AG04450 (cell line): ENCODE measurements at regions not wholly inside any gene's neighbourhood (a gene's known extent, or its start where the extent isn't known, plus 50 kb on each side); places are given as distances from the start of the nearest gene placed in this dataset. TPM values are rescaled to one million over a fixed set of nuclear protein-coding genes. Genes with fewer than 3 reads are reported as not detected.

Experiments
- CTCF ChIA-PET: fragments of 300-600, 350-600 bp; formaldehyde crosslinking; extraction: SDS; loops from one replicate; lab custom pipeline; 2022; ENCODE audit warnings: antibody characterized with exemption, inconsistent platforms; lab: Charles Lee
- POLR2A ChIA-PET: fragments of 350-600 bp; formaldehyde crosslinking; extraction: SDS; loops from one replicate; lab custom pipeline; 2021; ENCODE audit warnings: antibody characterized with exemption, inconsistent platforms; lab: Yijun Ruan, JAX
- DNase-seq: peaks from one replicate; pipeline ENCODE4 v3.0.0-alpha.2; 2011; ENCODE audit warnings: low read depth, low spot score
- H3K27ac ChIP-seq: one replicate; pipeline ENCODE4 v1.5.1; 2012; ENCODE audit warnings: low read depth, low read length, control low read depth
- H3K27me3 ChIP-seq: one replicate; pipeline ENCODE4 v1.6.0; 2012; ENCODE audit warnings: low read length; ENCODE audit not compliant: control insufficient read depth, insufficient read depth
- H3K4me3 ChIP-seq: 2 replicates; pipeline ENCODE4 v1.5.1; 2011; ENCODE audit warnings: mild to moderate bottlenecking, low read depth, low read length, control low read depth
- H3K9me3 ChIP-seq: 2 replicates; pipeline ENCODE4 v1.5.1; 2012; ENCODE audit warnings: low read length; ENCODE audit not compliant: control insufficient read depth, insufficient read depth
- small RNA-seq: library from RNA; depleted of rRNA; stranded (forward); fragments of <200 nt; gene quantifications from one replicate; pipeline ENCODE3, GENCODE V24; 2012; ENCODE audit warnings: low read depth; ENCODE audit not compliant: insufficient read length
- TF ChIP-seq, protein P1 (sequence below): IDR thresholded peaks from 2 replicates; pipeline ENCODE4 v1.5.1; 2011; ENCODE audit warnings: low read depth, low read length, control low read depth, inconsistent platforms

DNA sequence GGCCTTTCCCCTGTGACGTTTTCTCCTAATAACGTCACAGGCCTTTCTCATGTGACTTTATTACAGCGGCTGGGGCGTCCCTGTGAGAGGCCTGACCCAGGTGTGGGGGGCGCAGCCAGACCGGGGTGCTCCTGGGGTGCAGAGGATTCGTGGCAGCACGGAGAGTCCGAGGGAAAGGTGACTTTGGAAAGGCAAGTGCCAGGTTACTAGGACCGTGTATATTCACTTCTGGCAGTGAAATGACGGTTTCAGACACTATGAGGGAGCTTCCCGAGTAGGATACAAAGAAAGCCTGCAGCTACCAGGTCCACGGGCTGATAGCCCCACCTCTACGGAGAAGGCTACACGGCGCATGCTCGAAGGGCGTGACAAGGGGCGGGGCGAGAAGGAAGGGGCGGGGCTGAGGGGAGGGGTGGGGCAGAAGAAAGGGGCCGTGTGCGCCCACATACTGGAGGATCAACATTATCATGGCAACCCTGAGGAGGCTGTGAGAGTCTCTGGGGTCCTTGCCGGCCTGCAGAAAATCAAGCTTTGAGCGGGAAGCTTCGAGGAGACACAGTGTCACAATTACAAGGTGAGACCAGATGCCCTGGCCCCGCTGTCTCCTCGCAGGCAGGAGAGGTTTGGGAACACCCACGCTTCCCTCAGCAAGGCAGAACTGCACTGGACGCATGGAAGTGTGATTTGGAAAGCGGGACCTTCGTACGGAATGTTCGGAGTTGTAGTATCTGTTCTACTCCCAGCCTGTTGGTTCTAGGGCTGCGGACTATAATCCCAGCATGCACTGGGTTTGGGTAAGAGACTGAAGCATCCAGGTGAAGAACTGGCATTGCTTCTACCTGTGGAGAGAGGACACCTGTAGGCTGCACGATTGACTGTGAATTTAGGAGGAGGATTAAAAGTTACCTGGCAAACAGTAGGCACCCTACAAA lies 54.4 kb upstream of the ZNF337 start:
- DNase-seq, result no peak
- no peaks in the 10 kb centered on the region for H3K9me3 ChIP-seq
- H3K27me3 ChIP-seq, result no peaks in the 10 kb centered on the region
- TF ChIP-seq, protein P1, sequence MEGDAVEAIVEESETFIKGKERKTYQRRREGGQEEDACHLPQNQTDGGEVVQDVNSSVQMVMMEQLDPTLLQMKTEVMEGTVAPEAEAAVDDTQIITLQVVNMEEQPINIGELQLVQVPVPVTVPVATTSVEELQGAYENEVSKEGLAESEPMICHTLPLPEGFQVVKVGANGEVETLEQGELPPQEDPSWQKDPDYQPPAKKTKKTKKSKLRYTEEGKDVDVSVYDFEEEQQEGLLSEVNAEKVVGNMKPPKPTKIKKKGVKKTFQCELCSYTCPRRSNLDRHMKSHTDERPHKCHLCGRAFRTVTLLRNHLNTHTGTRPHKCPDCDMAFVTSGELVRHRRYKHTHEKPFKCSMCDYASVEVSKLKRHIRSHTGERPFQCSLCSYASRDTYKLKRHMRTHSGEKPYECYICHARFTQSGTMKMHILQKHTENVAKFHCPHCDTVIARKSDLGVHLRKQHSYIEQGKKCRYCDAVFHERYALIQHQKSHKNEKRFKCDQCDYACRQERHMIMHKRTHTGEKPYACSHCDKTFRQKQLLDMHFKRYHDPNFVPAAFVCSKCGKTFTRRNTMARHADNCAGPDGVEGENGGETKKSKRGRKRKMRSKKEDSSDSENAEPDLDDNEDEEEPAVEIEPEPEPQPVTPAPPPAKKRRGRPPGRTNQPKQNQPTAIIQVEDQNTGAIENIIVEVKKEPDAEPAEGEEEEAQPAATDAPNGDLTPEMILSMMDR, result no peak
- no peak overlapping the region for H3K27ac ChIP-seq
- H3K4me3 ChIP-seq, result peak overlapping the region; percentile 56
- CTCF ChIA-PET, result no interaction called here
- POLR2A ChIA-PET, result no interaction called here

DNA sequence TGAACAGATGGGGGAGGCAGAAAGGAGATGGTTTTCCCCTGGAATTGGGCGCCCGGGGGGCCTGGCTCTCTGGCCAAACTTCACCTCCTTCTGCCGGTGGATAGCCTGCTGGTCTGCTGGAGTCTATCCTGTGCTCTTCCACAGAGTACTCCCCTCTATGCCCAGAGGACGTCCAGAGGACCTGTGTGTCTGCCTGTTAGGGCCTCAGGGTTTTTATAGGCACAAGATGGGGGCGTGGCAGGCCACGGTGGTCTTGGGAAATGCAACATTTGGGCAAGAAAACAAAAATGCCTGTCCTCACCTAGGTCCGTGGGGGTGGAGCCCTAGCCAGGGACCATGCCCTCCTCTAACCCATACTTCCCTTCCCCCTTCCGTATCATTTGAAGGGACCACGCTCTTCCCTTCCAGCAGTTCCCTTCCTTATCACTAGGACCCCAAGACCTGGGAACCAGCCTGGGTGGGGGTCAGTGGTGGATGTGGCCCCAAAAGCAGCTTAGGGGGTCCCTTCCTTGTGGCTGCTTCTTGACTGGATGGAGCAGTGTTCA lies 53.6 kb upstream of the ZNF337 start:
- Histone ChIP-seq H3K27ac (no peak overlapping the region), H3K27me3 (no peaks in the 10 kb centered on the region), H3K9me3 (no peaks in the 10 kb centered on the region), H3K4me3 (peak overlapping the region; percentile 56)
- CTCF ChIA-PET, result no interaction called here
- DNase-seq, result no peak
- TF ChIP-seq, protein P1, result no peak
- POLR2A ChIA-PET, result no interaction called here

DNA sequence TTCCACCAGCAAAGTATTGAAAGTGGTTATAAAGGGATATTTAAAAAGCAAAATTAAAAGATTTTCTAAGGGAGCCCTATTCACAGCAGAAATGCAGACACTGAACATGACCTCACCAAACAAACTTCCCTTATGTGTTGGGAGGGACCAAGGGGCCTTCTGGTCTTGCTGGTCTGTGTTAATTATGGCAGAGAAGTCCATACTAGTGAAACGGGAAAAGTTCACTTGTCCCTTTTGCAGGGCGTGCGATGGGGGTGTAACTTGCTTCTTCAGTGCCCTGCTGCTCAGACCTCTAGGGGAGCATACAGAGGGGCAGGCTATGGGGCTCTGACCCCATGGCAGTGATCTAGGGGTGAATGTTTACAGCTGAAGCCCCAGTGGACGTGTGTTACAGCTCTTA lies 53.0 kb upstream of the ZNF337 start:
- no peaks in the 10 kb centered on the region for H3K27me3 ChIP-seq
- no peak overlapping the region for H3K27ac ChIP-seq
- POLR2A ChIA-PET, result no interaction called here

More for the DNA sequence above, 53.0 kb upstream of the ZNF337 start:
- no peaks in the 10 kb centered on the region for H3K9me3 ChIP-seq
- no peak for DNase-seq
- CTCF ChIA-PET, result no interaction called here
- no peak overlapping the region for H3K4me3 ChIP-seq
- TF ChIP-seq, protein P1, result no peak

Small RNA genes in the stretch of these regions (small RNA-seq; reads per million reads assigned to genes)
- gene CFTRP1, result not detected
